GM23338 (cell line): ENCODE measurements at regions not wholly inside any gene's neighbourhood (a gene's known extent, or its start where the extent isn't known, plus 50 kb on each side); places are given as distances from the start of the nearest gene placed in this dataset.

Experiments used
- ATAC-seq: fragments of 200-7000 bp; cut with Tn5 transposase; 3 replicates; pipeline ENCODE4 v1.9.1; 2020
- DNase-seq: peaks from one replicate; pipeline ENCODE4 v3.0.0-alpha.2; 2015; ENCODE audit warnings: low spot score
- H2AFZ ChIP-seq: fragments of 200-600 bp; sonication (generic); 2 replicates; pipeline ENCODE4 v1.8.0; 2016; ENCODE audit warnings: antibody characterized with exemption, mild to moderate bottlenecking, moderate library complexity
- H3F3A ChIP-seq: fragments of 200-600 bp; sonication (generic); replicated peaks from 2 replicates; pipeline ENCODE4 v1.8.0; 2017; ENCODE audit warnings: antibody characterized with exemption, mixed run types, low read depth
- H3K27ac ChIP-seq: fragments of 200-600 bp; sonication (generic); 2 replicates; pipeline ENCODE4 v1.6.1; 2016; ENCODE audit warnings: low read depth
- H3K27me3 ChIP-seq: fragments of 200-600 bp; sonication (generic); 2 replicates; pipeline ENCODE4 v1.8.0; 2016; ENCODE audit warnings: mild to moderate bottlenecking, mixed run types, moderate library complexity; ENCODE audit not compliant: insufficient read depth
- H3K36me3 ChIP-seq: fragments of 200-600 bp; sonication (generic); 2 replicates; pipeline ENCODE4 v1.8.0; 2016; ENCODE audit warnings: mild to moderate bottlenecking; ENCODE audit not compliant: insufficient read depth
- H3K4me1 ChIP-seq: fragments of 200-600 bp; sonication (generic); 2 replicates; pipeline ENCODE4 v1.8.0; 2016; ENCODE audit warnings: mild to moderate bottlenecking, moderate library complexity; ENCODE audit not compliant: insufficient read depth
- H3K4me2 ChIP-seq: fragments of 200-600 bp; sonication (generic); 2 replicates; pipeline ENCODE4 v1.7.1; 2017; ENCODE audit warnings: mixed run types
- H3K4me3 ChIP-seq: fragments of 200-600 bp; sonication (generic); 2 replicates; pipeline ENCODE4 v1.6.1; 2016; ENCODE audit warnings: mixed run types
- H3K79me2 ChIP-seq: fragments of 200-600 bp; sonication (generic); replicated peaks from 2 replicates; pipeline ENCODE4 v1.8.0; 2017; ENCODE audit warnings: mild to moderate bottlenecking; ENCODE audit not compliant: insufficient read depth
- H3K9me2 ChIP-seq: fragments of 200-600 bp; sonication (generic); 2 replicates; pipeline ENCODE4 v1.8.0; 2017; ENCODE audit not compliant: insufficient read depth
- H4K20me1 ChIP-seq: fragments of 200-600 bp; sonication (generic); replicated peaks from 2 replicates; pipeline ENCODE4 v1.8.0; 2017; ENCODE audit warnings: mild to moderate bottlenecking; ENCODE audit not compliant: insufficient read depth
- H3K27ac Mint-ChIP-seq: 2 replicates; pipeline ENCODE4 v1.8.0; 2020; ENCODE audit warnings: inconsistent platforms, mild to moderate bottlenecking, moderate library complexity, mixed read lengths
- H3K27me3 Mint-ChIP-seq: 3 replicates; pipeline ENCODE4 v1.8.0; 2022; ENCODE audit warnings: low read depth, mild to moderate bottlenecking, moderate library complexity, mixed read lengths, inconsistent platforms; ENCODE audit not compliant: insufficient read depth, poor library complexity
- H3K36me3 Mint-ChIP-seq: 3 replicates; pipeline ENCODE4 v1.8.0; 2021; ENCODE audit warnings: low read depth, mild to moderate bottlenecking, inconsistent platforms, moderate library complexity, mixed read lengths
- H3K4me1 Mint-ChIP-seq: 3 replicates; pipeline ENCODE4 v1.8.0; 2020; ENCODE audit warnings: mild to moderate bottlenecking, inconsistent platforms, mixed read lengths
- H3K4me3 Mint-ChIP-seq: 3 replicates; pipeline ENCODE4 v1.8.0; 2021; ENCODE audit warnings: moderate library complexity, mild to moderate bottlenecking, inconsistent platforms, mixed read lengths
- H3K9me3 Mint-ChIP-seq: 3 replicates; pipeline ENCODE4 v1.8.0; 2020; ENCODE audit warnings: moderate library complexity, mild to moderate bottlenecking, inconsistent platforms, mixed read lengths
- CREB1 ChIP-seq: fragments of 250-450 bp; sonication (Bioruptor Pico); IDR thresholded peaks from 2 replicates; pipeline ENCODE4 v1.5.0; 2020; ENCODE audit warnings: low read depth, mild to moderate bottlenecking, moderate library complexity
- CTCF ChIP-seq, 2 experiments: fragments of 200-600 bp in 1 of 2; sonication (generic) in 1 of 2; conservative IDR thresholded peaks; 2 replicates each; pipeline versions ENCODE4 v1.5.1 to v1.6.1; 2016 to 2017; ENCODE audit warnings: antibody characterized with exemption in 2 of 2, low read depth in 2 of 2, mild to moderate bottlenecking in 2 of 2, moderate library complexity in 1 of 2
- ETS1 ChIP-seq: IDR thresholded peaks from 2 replicates; pipeline ENCODE4 v1.6.1; 2016; ENCODE audit warnings: antibody characterized with exemption
- EZH2 ChIP-seq: fragments of 200-600 bp; sonication (generic); IDR thresholded peaks from one replicate; pipeline ENCODE4 v1.8.0; 2017; ENCODE audit warnings: antibody characterized with exemption, mild to moderate bottlenecking, low read depth; ENCODE audit not compliant: unreplicated experiment
- EZH2phosphoT487 ChIP-seq: fragments of 200-600 bp; sonication (generic); IDR thresholded peaks from one replicate; pipeline ENCODE4 v1.8.1; 2018; ENCODE audit warnings: antibody characterized with exemption; ENCODE audit not compliant: unreplicated experiment
- JUNB ChIP-seq: IDR thresholded peaks from one replicate; pipeline ENCODE4 v1.6.1; 2016; ENCODE audit warnings: antibody characterized with exemption; ENCODE audit not compliant: unreplicated experiment
- POLR2AphosphoS5 ChIP-seq: IDR thresholded peaks from 2 replicates; pipeline ENCODE4 v1.6.1; 2016; ENCODE audit warnings: antibody characterized with exemption, low read depth
- STAT1 ChIP-seq: IDR thresholded peaks from one replicate; pipeline ENCODE4 v1.6.1; 2016; ENCODE audit warnings: antibody characterized with exemption; ENCODE audit not compliant: unreplicated experiment
- ZNF114 ChIP-seq: fragments of 250-450 bp; sonication (Bioruptor Pico); IDR thresholded peaks from 2 replicates; pipeline ENCODE4 v1.5.0; 2020; ENCODE audit warnings: mild to moderate bottlenecking, moderate library complexity
- ZNF331 ChIP-seq: fragments of 250-450 bp; sonication (Bioruptor Pico); IDR thresholded peaks from 2 replicates; pipeline ENCODE4 v1.5.0; 2020; ENCODE audit warnings: low read depth, mild to moderate bottlenecking, moderate library complexity
- TF ChIP-seq, protein P1 (sequence below): IDR thresholded peaks from one replicate; pipeline ENCODE4 v1.6.1; 2018; ENCODE audit warnings: antibody characterized with exemption; ENCODE audit not compliant: unreplicated experiment

DNA sequence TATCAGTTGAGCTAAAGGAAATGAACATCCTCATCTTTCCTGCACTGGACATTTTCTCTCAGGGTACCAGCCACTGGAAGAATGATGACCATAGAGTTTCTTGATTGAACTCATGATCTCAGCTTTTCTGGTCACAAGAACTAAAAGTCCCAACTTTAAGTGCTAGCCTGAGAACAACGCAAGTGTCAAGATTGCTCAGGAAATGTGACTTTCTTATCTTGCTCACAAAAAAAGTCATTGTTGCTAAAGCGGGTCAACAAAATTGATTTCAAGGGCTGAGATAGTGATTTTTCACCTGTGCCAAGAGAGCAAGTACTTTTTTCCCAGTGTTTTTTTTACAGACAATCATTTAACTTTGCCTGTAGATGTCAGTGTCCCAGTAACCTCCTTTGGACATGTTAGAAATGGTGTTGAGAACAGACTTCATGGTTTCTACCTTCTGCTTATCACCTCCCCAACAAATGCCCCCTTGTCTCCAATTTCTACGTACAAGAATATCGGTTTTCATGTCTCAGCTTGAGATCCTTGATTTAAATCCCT lies 125.9 kb downstream of the SEMA6D start:
- no peaks in the 10 kb centered on the region for H4K20me1 ChIP-seq
- no peak for TF ChIP-seq ZNF114 (CRISPR knock-in tag)
- no peak for TF ChIP-seq EZH2phosphoT487
- TF ChIP-seq ETS1, result no peak
- TF ChIP-seq JUNB, result no peak
- TF ChIP-seq, protein P1, sequence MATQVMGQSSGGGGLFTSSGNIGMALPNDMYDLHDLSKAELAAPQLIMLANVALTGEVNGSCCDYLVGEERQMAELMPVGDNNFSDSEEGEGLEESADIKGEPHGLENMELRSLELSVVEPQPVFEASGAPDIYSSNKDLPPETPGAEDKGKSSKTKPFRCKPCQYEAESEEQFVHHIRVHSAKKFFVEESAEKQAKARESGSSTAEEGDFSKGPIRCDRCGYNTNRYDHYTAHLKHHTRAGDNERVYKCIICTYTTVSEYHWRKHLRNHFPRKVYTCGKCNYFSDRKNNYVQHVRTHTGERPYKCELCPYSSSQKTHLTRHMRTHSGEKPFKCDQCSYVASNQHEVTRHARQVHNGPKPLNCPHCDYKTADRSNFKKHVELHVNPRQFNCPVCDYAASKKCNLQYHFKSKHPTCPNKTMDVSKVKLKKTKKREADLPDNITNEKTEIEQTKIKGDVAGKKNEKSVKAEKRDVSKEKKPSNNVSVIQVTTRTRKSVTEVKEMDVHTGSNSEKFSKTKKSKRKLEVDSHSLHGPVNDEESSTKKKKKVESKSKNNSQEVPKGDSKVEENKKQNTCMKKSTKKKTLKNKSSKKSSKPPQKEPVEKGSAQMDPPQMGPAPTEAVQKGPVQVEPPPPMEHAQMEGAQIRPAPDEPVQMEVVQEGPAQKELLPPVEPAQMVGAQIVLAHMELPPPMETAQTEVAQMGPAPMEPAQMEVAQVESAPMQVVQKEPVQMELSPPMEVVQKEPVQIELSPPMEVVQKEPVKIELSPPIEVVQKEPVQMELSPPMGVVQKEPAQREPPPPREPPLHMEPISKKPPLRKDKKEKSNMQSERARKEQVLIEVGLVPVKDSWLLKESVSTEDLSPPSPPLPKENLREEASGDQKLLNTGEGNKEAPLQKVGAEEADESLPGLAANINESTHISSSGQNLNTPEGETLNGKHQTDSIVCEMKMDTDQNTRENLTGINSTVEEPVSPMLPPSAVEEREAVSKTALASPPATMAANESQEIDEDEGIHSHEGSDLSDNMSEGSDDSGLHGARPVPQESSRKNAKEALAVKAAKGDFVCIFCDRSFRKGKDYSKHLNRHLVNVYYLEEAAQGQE, result no peak
- no peak for TF ChIP-seq STAT1
- TF ChIP-seq ZNF331 (CRISPR knock-in tag), result no peak
- TF ChIP-seq CTCF (conservative IDR thresholded peaks at IDR 0.05; ENCODE audit: low read depth in 2 of 2), result no peak
- no peak for TF ChIP-seq CREB1 (CRISPR knock-in tag)
- TF ChIP-seq EZH2, result no peak
- no peak for TF ChIP-seq POLR2AphosphoS5

More for the DNA sequence above, 125.9 kb downstream of the SEMA6D start:
- H3K4me1 Mint-ChIP-seq, result peaks cover 9% of the 10 kb centered on the region
- no peak overlapping the region for H3K4me3 Mint-ChIP-seq
- ATAC-seq, result no peak
- no peaks in the 10 kb centered on the region for H3K36me3 ChIP-seq
- no peaks in the 10 kb centered on the region for H3K9me3 Mint-ChIP-seq
- no peak overlapping the region for H3K27ac ChIP-seq
- H3K4me2 ChIP-seq, result no peak overlapping the region
- peaks cover 2% of the 10 kb centered on the region for H3K27me3 Mint-ChIP-seq
- no peaks in the 10 kb centered on the region for H3K4me1 ChIP-seq
- no peaks in the 10 kb centered on the region for H3K36me3 Mint-ChIP-seq
- H3K4me3 ChIP-seq, result no peak overlapping the region
- H3K27ac Mint-ChIP-seq, result no peak overlapping the region
- H3K79me2 ChIP-seq, result no peaks in the 10 kb centered on the region
- no peaks in the 10 kb centered on the region for H3K27me3 ChIP-seq
- H2AFZ ChIP-seq, result no peak overlapping the region
- no peak for DNase-seq
- peaks cover 10% of the 10 kb centered on the region; the same call in 1 of the 2 replicates for H3K9me2 ChIP-seq
- H3F3A ChIP-seq, result no peaks in the 10 kb centered on the region
